PC-9 (cell line): ENCODE measurements at regions not wholly inside any gene's neighbourhood (a gene's known extent, or its start where the extent isn't known, plus 50 kb on each side); places are given as distances from the start of the nearest gene placed in this dataset.

Source experiments
- BruUV-seq: library from RNA; stranded (reverse); fragments of 400-500 nt; replicated peaks from 2 replicates; lab custom pipeline; 2021; lab: Mats Ljungman, UMichigan
- CTCF ChIA-PET: fragments of 300-600 bp; sonication (Branson Sonifier 250); formaldehyde crosslinking; loops from one replicate; lab custom pipeline; 2022; ENCODE audit warnings: antibody characterized with exemption; lab: Charles Lee
- POLR2A ChIA-PET: fragments of 300-600 bp; sonication (Branson Sonifier 250); formaldehyde crosslinking; loops from one replicate; lab custom pipeline; 2022; ENCODE audit warnings: antibody characterized with exemption; ENCODE audit not compliant: unreplicated experiment; lab: Charles Lee
- DNase-seq, 2 experiments: peaks; one replicate each; pipeline versions ENCODE4 v3.0.0 to v3.0.0-alpha.2; 2015 to 2022; ENCODE audit warnings: mixed read lengths in 1 of 2
- H2AFZ ChIP-seq: fragments of 200-600 bp; sonication (generic); 2 replicates; pipeline ENCODE4 v1.8.1; 2017; ENCODE audit warnings: antibody characterized with exemption
- H3F3A ChIP-seq: fragments of 200-600 bp; sonication (generic); 2 replicates; pipeline ENCODE4 v1.8.1; 2017; ENCODE audit warnings: antibody characterized with exemption, mild to moderate bottlenecking, low read depth; ENCODE audit not compliant: insufficient read depth
- H3K27ac ChIP-seq: fragments of 200-600 bp; sonication (generic); 2 replicates; pipeline ENCODE4 v1.6.1; 2016; ENCODE audit warnings: mixed run types
- H3K27me3 ChIP-seq: fragments of 200-600 bp; sonication (generic); 2 replicates; pipeline ENCODE4 v1.6.1; 2016; ENCODE audit warnings: low read depth, mixed run types; ENCODE audit not compliant: insufficient read depth
- H3K36me3 ChIP-seq: fragments of 200-600 bp; sonication (generic); 2 replicates; pipeline ENCODE4 v1.6.1; 2016; ENCODE audit warnings: low read depth, mixed run types
- H3K4me1 ChIP-seq: fragments of 200-600 bp; sonication (generic); replicated peaks from 2 replicates; pipeline ENCODE4 v1.6.1; 2016; ENCODE audit warnings: mixed run types; ENCODE audit not compliant: insufficient read depth
- H3K4me2 ChIP-seq: fragments of 200-600 bp; sonication (generic); 2 replicates; pipeline ENCODE4 v1.6.1; 2017; ENCODE audit warnings: mixed run types
- H3K4me3 ChIP-seq: fragments of 200-600 bp; sonication (generic); 2 replicates; pipeline ENCODE4 v1.6.1; 2016; ENCODE audit warnings: mixed run types
- H3K79me2 ChIP-seq: fragments of 200-600 bp; sonication (generic); 2 replicates; pipeline ENCODE4 v1.6.1; 2017; ENCODE audit warnings: low read depth, mixed run types
- H3K9me2 ChIP-seq: fragments of 200-600 bp; sonication (generic); 2 replicates; pipeline ENCODE4 v1.8.1; 2017; ENCODE audit warnings: mild to moderate bottlenecking; ENCODE audit not compliant: insufficient read depth
- H3K9me3 ChIP-seq: fragments of 200-600 bp; sonication (generic); 2 replicates; pipeline ENCODE4 v1.8.1; 2016; ENCODE audit warnings: low read depth; ENCODE audit not compliant: insufficient read depth
- H4K20me1 ChIP-seq: fragments of 200-600 bp; sonication (generic); 2 replicates; pipeline ENCODE4 v1.8.1; 2017; ENCODE audit not compliant: insufficient read depth
- CTCF ChIP-seq: fragments of 200-600 bp; sonication (generic); conservative IDR thresholded peaks from 2 replicates; pipeline ENCODE4 v1.6.1; 2017; ENCODE audit warnings: mixed run types, antibody characterized with exemption, mild to moderate bottlenecking, moderate library complexity
- EZH2 ChIP-seq: fragments of 200-600 bp; sonication (generic); IDR thresholded peaks from 2 replicates; pipeline ENCODE4 v1.8.0; 2017; ENCODE audit warnings: antibody characterized with exemption, low read depth
- intact Hi-C: fragments of 100-400 bp; cut with micrococcal nuclease; formaldehyde crosslinking; loops from one replicate; pipeline ENCODE4 v1.10.0; 2022; ENCODE audit not compliant: unreplicated experiment

GRCh38 chr6:27020553-27020880, 227.0 kb upstream of the PRSS16 start:
- Histone ChIP-seq H4K20me1 (no peaks in the 10 kb centered on the region), H3K4me3 (peak overlapping the region; percentile 91), H3K9me3 (no peaks in the 10 kb centered on the region; the same call in 1 of the 2 replicates), H3K9me2 (no peaks in the 10 kb centered on the region), H3K36me3 (no peaks in the 10 kb centered on the region; the same call in 1 of the 2 replicates), H3K4me2 (peak overlapping the region; percentile 98), H3F3A (peaks cover 26% of the 10 kb centered on the region; the same call in 1 of the 2 replicates), H2AFZ (peak overlapping the region; percentile 93), H3K4me1 (peaks cover 20% of the 10 kb centered on the region), H3K79me2 (peaks cover 40% of the 10 kb centered on the region), H3K27ac (peak overlapping the region; percentile 94), H3K27me3 (no peaks in the 10 kb centered on the region)
- TF ChIP-seq EZH2 (no peak), CTCF (no peak)
- no TSS peak for BruUV-seq
- no peak for DNase-seq
- intact Hi-C loops: no loop called here
- CTCF ChIA-PET: no interaction called here
- POLR2A ChIA-PET: interaction anchor here (0.6 kb wide), 1 partner anchor 110 kb away, joined by 6 read pairs; no protein-coding TSS in a partner anchor

DNA sequence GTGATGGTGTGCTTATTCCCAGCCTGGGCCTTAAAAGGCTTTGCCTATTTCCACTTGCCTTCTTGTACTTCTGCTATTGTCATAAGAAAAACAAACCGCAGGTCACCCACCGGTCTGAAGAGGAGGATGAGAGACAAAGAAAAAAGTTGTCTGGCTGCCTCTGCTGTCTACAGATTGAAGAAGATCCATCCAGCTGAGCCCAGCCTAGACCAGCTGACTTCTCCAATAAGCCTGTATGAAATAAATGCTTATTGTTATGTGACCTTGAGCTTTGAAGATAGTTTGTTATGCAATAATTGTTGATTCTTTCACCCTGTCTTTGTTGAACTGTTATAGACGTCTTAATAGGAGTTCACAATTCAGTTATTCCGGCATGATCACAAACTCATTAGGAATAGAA, 223.8 kb upstream of the PRSS16 start:
- no peaks in the 10 kb centered on the region for H3K9me3 ChIP-seq
- intact Hi-C loops: no loop called here
- H3K9me2 ChIP-seq: no peaks in the 10 kb centered on the region
- H3K4me3 ChIP-seq: no peak overlapping the region
- no TSS peak for BruUV-seq
- peaks cover 5% of the 10 kb centered on the region for H3K4me1 ChIP-seq
- H3K79me2 ChIP-seq: peaks cover 9% of the 10 kb centered on the region
- H3F3A ChIP-seq: peaks cover 24% of the 10 kb centered on the region; the same call in 1 of the 2 replicates
- no peaks in the 10 kb centered on the region for H3K27me3 ChIP-seq
- H3K27ac ChIP-seq: no peak overlapping the region
- H3K36me3 ChIP-seq: no peaks in the 10 kb centered on the region
- TF ChIP-seq CTCF: no peak
- no peak for TF ChIP-seq EZH2
- no peak overlapping the region for H2AFZ ChIP-seq
- no peak overlapping the region for H3K4me2 ChIP-seq
- CTCF ChIA-PET: no interaction called here
- no peak for DNase-seq
- no peaks in the 10 kb centered on the region for H4K20me1 ChIP-seq
- POLR2A ChIA-PET: interaction anchor here (0.6 kb wide), 1 partner anchor 956 kb away, joined by 3 read pairs; no protein-coding TSS in a partner anchor

DNA sequence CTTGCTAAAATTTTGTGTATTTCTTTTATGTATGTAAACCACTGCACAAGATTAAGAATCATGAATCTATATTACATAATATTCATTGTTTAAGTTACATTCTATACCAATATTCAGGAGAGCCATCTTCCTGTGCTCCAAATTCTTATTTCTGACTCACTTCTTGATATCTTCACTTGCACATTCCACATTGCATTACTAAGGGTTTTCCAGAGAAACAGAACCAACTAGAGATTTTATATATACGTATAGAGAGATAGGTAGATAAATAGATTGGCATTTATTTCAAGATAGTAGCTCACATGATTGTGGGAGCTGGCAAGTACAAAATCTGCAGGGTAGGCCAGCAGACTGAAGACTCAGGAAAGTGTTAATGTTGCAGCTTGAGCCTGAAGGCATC, 222.2 kb upstream of the PRSS16 start:
- Histone ChIP-seq H3K9me3 (no peaks in the 10 kb centered on the region), H3K27me3 (no peaks in the 10 kb centered on the region), H3K4me1 (no peaks in the 10 kb centered on the region), H3K27ac (no peak overlapping the region), H3K9me2 (no peaks in the 10 kb centered on the region), H3F3A (peaks cover 8% of the 10 kb centered on the region; the same call in 1 of the 2 replicates), H4K20me1 (no peaks in the 10 kb centered on the region), H3K79me2 (no peaks in the 10 kb centered on the region), H2AFZ (no peak overlapping the region), H3K36me3 (no peaks in the 10 kb centered on the region), H3K4me3 (no peak overlapping the region), H3K4me2 (no peak overlapping the region)
- DNase-seq: no peak
- ChIA-PET POLR2A (no interaction called here), CTCF (no interaction called here)
- intact Hi-C loops: no loop called here
- no TSS peak for BruUV-seq
- TF ChIP-seq CTCF (no peak), EZH2 (no peak)
